WTC11 (cell line): ENCODE measurements at regions not wholly inside any gene's neighbourhood (a gene's known extent, or its start where the extent isn't known, plus 50 kb on each side); places are given as distances from the start of the nearest gene placed in this dataset.

Experiments
- ATAC-seq: fragments of 200-7000 bp; cut with Tn5 transposase; 2 replicates; pipeline ENCODE4 v1.10.0; 2021; ENCODE audit warnings: mild to moderate bottlenecking, moderate library complexity
- CTCF ChIA-PET: fragments of 300-600 bp; sonication (Branson Sonifier 250); formaldehyde crosslinking; loops from one replicate; lab custom pipeline; 2021; ENCODE audit warnings: antibody characterized with exemption; lab: Charles Lee
- POLR2A ChIA-PET: fragments of 350-600 bp; sonication (Branson Sonifier 250); formaldehyde crosslinking; loops from one replicate; lab custom pipeline; 2021; ENCODE audit warnings: antibody characterized with exemption; lab: Charles Lee
- DNase-seq: peaks from one replicate; pipeline ENCODE4 v3.0.0; 2021; ENCODE audit warnings: low spot score
- H3K27ac Mint-ChIP-seq: 2 replicates; pipeline ENCODE4 v1.8.0; 2021; ENCODE audit warnings: mixed read lengths
- H3K27me3 Mint-ChIP-seq: 2 replicates; pipeline ENCODE4 v1.8.0; 2021; ENCODE audit warnings: low read depth, mild to moderate bottlenecking, moderate library complexity, mixed read lengths
- H3K36me3 Mint-ChIP-seq: 2 replicates; pipeline ENCODE4 v1.8.0; 2021; ENCODE audit warnings: mixed read lengths
- H3K4me1 Mint-ChIP-seq: 2 replicates; pipeline ENCODE4 v1.8.0; 2022; ENCODE audit warnings: mixed read lengths
- H3K4me3 Mint-ChIP-seq: 2 replicates; pipeline ENCODE4 v1.8.0; 2021; ENCODE audit warnings: mild to moderate bottlenecking, moderate library complexity, mixed read lengths
- H3K9me3 Mint-ChIP-seq: 2 replicates; pipeline ENCODE4 v1.8.0; 2021; ENCODE audit warnings: mixed read lengths
- ARID4B ChIP-seq: sonication (generic); formaldehyde crosslinking; IDR thresholded peaks from 2 replicates; pipeline ENCODE4 v1.8.0; 2023; ENCODE audit warnings: missing genetic modification reagents, mild to moderate bottlenecking, borderline replicate concordance
- CDX4 ChIP-seq: fragments of 250-450 bp; sonication (Bioruptor Pico); IDR thresholded peaks from 2 replicates; pipeline ENCODE4 v1.9.0; 2021; ENCODE audit warnings: moderate library complexity, mild to moderate bottlenecking, inconsistent platforms, borderline replicate concordance
- CREM ChIP-seq: sonication (generic); formaldehyde crosslinking; IDR thresholded peaks from 2 replicates; pipeline ENCODE4 v1.8.1; 2022; ENCODE audit warnings: mild to moderate bottlenecking, missing genetic modification reagents, moderate library complexity
- HMGA2 ChIP-seq: fragments of 250-450 bp; sonication (Bioruptor Pico); IDR thresholded peaks from 2 replicates; pipeline ENCODE4 v1.4.0; 2021; ENCODE audit warnings: mild to moderate bottlenecking, moderate library complexity
- HMGXB4 ChIP-seq: sonication (generic); formaldehyde crosslinking; IDR thresholded peaks from 2 replicates; pipeline ENCODE4 v1.8.1; 2023; ENCODE audit warnings: mild to moderate bottlenecking, moderate library complexity, missing genetic modification reagents
- MXD4 ChIP-seq: fragments of 250-450 bp; sonication (Bioruptor Pico); IDR thresholded peaks from 2 replicates; pipeline ENCODE4 v1.8.0; 2021; ENCODE audit warnings: mild to moderate bottlenecking, moderate library complexity, borderline replicate concordance
- NFATC4 ChIP-seq: fragments of 250-450 bp; sonication (Bioruptor Pico); IDR thresholded peaks from 2 replicates; pipeline ENCODE4 v1.9.0; 2021; ENCODE audit warnings: mild to moderate bottlenecking
- NFYB ChIP-seq: sonication (generic); formaldehyde crosslinking; conservative IDR thresholded peaks from 2 replicates; pipeline ENCODE4 v1.8.0; 2022; ENCODE audit warnings: low read depth, missing genetic modification reagents
- NR1H2 ChIP-seq: sonication (generic); formaldehyde crosslinking; IDR thresholded peaks from 2 replicates; pipeline ENCODE4 v1.9.0; 2021; ENCODE audit warnings: mild to moderate bottlenecking, moderate library complexity, missing genetic modification reagents
- PREB ChIP-seq: sonication (generic); formaldehyde crosslinking; IDR thresholded peaks from 2 replicates; pipeline ENCODE4 v1.8.1; 2022; ENCODE audit warnings: mild to moderate bottlenecking, missing genetic modification reagents, moderate library complexity, borderline replicate concordance
- SMAD4 ChIP-seq: sonication (generic); formaldehyde crosslinking; IDR thresholded peaks from 2 replicates; pipeline ENCODE4 v1.8.0; 2022; ENCODE audit warnings: mild to moderate bottlenecking, missing genetic modification reagents
- SP1 ChIP-seq: sonication (generic); formaldehyde crosslinking; conservative IDR thresholded peaks from 2 replicates; pipeline ENCODE4 v1.8.1; 2022; ENCODE audit warnings: missing genetic modification reagents
- ZBTB43 ChIP-seq: sonication (generic); formaldehyde crosslinking; IDR thresholded peaks from 2 replicates; pipeline ENCODE4 v1.8.1; 2023; ENCODE audit warnings: mild to moderate bottlenecking, missing genetic modification reagents
- ZNF232 ChIP-seq: sonication (generic); formaldehyde crosslinking; IDR thresholded peaks from 2 replicates; pipeline ENCODE4 v1.8.0; 2022; ENCODE audit warnings: mild to moderate bottlenecking, missing genetic modification reagents
- ZNF281 ChIP-seq: sonication (generic); formaldehyde crosslinking; IDR thresholded peaks from 2 replicates; pipeline ENCODE4 v1.8.0; 2023; ENCODE audit warnings: mild to moderate bottlenecking, missing genetic modification reagents
- ZNF532 ChIP-seq: fragments of 250-450 bp; sonication (Bioruptor Pico); IDR thresholded peaks from 2 replicates; pipeline ENCODE4 v1.9.0; 2021; ENCODE audit warnings: mild to moderate bottlenecking, borderline replicate concordance

GRCh38 chr13:68170961-68171360, 940.8 kb upstream of the PCDH9 start:
- ATAC-seq (no peak), DNase-seq (no peak)
- ChIA-PET CTCF (no interaction called here), POLR2A (no interaction called here)
- Mint-ChIP-seq H3K4me3 (no peak overlapping the region), H3K4me1 (no peaks in the 10 kb centered on the region), H3K27me3 (no peaks in the 10 kb centered on the region), H3K36me3 (peaks cover 7% of the 10 kb centered on the region; the same call in 1 of the 2 replicates), H3K27ac (no peak overlapping the region), H3K9me3 (peaks cover 14% of the 10 kb centered on the region)
- TF ChIP-seq SP1 (no peak), HMGA2 (no peak), ZNF232 (CRISPR knock-in tag) (no peak), CREM (no peak), CDX4 (CRISPR knock-in tag) (no peak), PREB (no peak), ZNF532 (no peak), MXD4 (CRISPR knock-in tag) (no peak), NFATC4 (CRISPR knock-in tag) (no peak), ZBTB43 (CRISPR knock-in tag) (no peak), HMGXB4 (no peak), NR1H2 (CRISPR knock-in tag) (no peak), NFYB (no peak), ZNF281 (no peak)

GRCh38 chr13:68168448-68168847, 938.3 kb upstream of the PCDH9 start:
- DNase-seq: no peak
- CTCF ChIA-PET: no interaction called here
- TF ChIP-seq SMAD4 (CRISPR knock-in tag): no peak
- no peak for TF ChIP-seq ARID4B (CRISPR knock-in tag)

More at GRCh38 chr13:68168448-68168847, 938.3 kb upstream of the PCDH9 start:
- H3K27ac Mint-ChIP-seq: no peak overlapping the region
- peaks cover 7% of the 10 kb centered on the region; the same call in 1 of the 2 replicates for H3K36me3 Mint-ChIP-seq
- H3K27me3 Mint-ChIP-seq: no peaks in the 10 kb centered on the region
- H3K9me3 Mint-ChIP-seq: peaks cover 14% of the 10 kb centered on the region
- H3K4me3 Mint-ChIP-seq: no peak overlapping the region
- H3K4me1 Mint-ChIP-seq: 0 out of 2 replicates have a peak, but pooled peaks cover 2% of the 10 kb centered on the region
- ATAC-seq: no peak
- POLR2A ChIA-PET: no interaction called here
